MM.1S (cell line): ENCODE measurements at regions not wholly inside any gene's neighbourhood (a gene's known extent, or its start where the extent isn't known, plus 50 kb on each side); places are given as distances from the start of the nearest gene placed in this dataset.

Source experiments
- CTCF ChIP-seq: fragments of 300-600 bp; sonication (generic); IDR thresholded peaks from 2 replicates; pipeline ENCODE4 v1.5.1; 2016; ENCODE audit warnings: antibody characterized with exemption, low read length, mixed read lengths
- EZH2 ChIP-seq: fragments of 300-600 bp; sonication (generic); optimal IDR thresholded peaks from 2 replicates; pipeline ENCODE3; 2017; ENCODE audit warnings: low read depth, mild to moderate bottlenecking, antibody characterized with exemption, low read length, mixed read lengths
- EZH2phosphoT487 ChIP-seq: fragments of 300-600 bp; sonication (generic); IDR thresholded peaks from 2 replicates; pipeline ENCODE4 v1.6.1; 2018; ENCODE audit warnings: antibody characterized with exemption, low read length

GRCh38 chr6:77299931-77300330 is 163.4 kb downstream of the HTR1B start:
- TF ChIP-seq CTCF (no peak), EZH2phosphoT487 (no peak), EZH2 (no peak)
